HG03135 (cell line): ENCODE measurements at regions not wholly inside any gene's neighbourhood (a gene's known extent, or its start where the extent isn't known, plus 50 kb on each side); places are given as distances from the start of the nearest gene placed in this dataset.
"Not testable (repeated sequence)": the region's sequence is repeated elsewhere in the genome, so short reads cannot be mapped to it uniquely, and the experiment has no call there.

Experiments used
- ATAC-seq: cut with Tn5 transposase; IDR thresholded peaks from one replicate; pipeline ENCODE4 v1.9.1; 2021; ENCODE audit warnings: mild to moderate bottlenecking, moderate library complexity; ENCODE audit not compliant: unreplicated experiment

GRCh38 chr1:8171751-8172464 is 145.8 kb upstream of the ERRFI1 start:
- ATAC-seq = no peak

- ATAC-seq = no peak
These were observed 144.1 kb upstream of the ERRFI1 start for GRCh38 chr1:8170059-8170835.

- no peak for ATAC-seq
These were observed 143.4 kb upstream of the ERRFI1 start for GRCh38 chr1:8169364-8170058.

- no peak for ATAC-seq
These were observed 141.8 kb upstream of the ERRFI1 start for GRCh38 chr1:8167936-8168335.

GRCh38 chr1:8166406-8166805 is 140.3 kb upstream of the ERRFI1 start:
- ATAC-seq = no peak

- ATAC-seq = no peak
These were observed 139.7 kb upstream of the ERRFI1 start for GRCh38 chr1:8165595-8166360.

GRCh38 chr1:8164670-8165069 is 138.6 kb upstream of the ERRFI1 start:
- ATAC-seq = no peak

GRCh38 chr1:8163039-8163438 is 136.9 kb upstream of the ERRFI1 start:
- no peak for ATAC-seq

- no peak for ATAC-seq
These were observed 136.1 kb upstream of the ERRFI1 start for GRCh38 chr1:8162168-8162567.

GRCh38 chr1:8161546-8162105 is 135.5 kb upstream of the ERRFI1 start:
- ATAC-seq = no peak

GRCh38 chr1:8159470-8160024 is 133.4 kb upstream of the ERRFI1 start:
- ATAC-seq = no peak

- no peak for ATAC-seq
These were observed 132.9 kb upstream of the ERRFI1 start for GRCh38 chr1:8158995-8159394.

GRCh38 chr1:8157765-8158164 is 131.7 kb upstream of the ERRFI1 start:
- no peak for ATAC-seq

- no peak for ATAC-seq
These were observed 129.5 kb upstream of the ERRFI1 start for GRCh38 chr1:8155528-8156186.

GRCh38 chr1:8154621-8155052 is 128.5 kb upstream of the ERRFI1 start:
- ATAC-seq = no peak

- no peak for ATAC-seq
These were observed 127.9 kb upstream of the ERRFI1 start for GRCh38 chr1:8153961-8154360.

GRCh38 chr1:8152731-8153702 is 126.9 kb upstream of the ERRFI1 start:
- no peak for ATAC-seq

GRCh38 chr1:8151647-8152046 is 125.5 kb upstream of the ERRFI1 start:
- ATAC-seq = no peak

- ATAC-seq = not testable (repeated sequence)
These were observed 123.6 kb upstream of the ERRFI1 start for GRCh38 chr1:8149756-8150155.
